HepG2 (cell line): ENCODE measurements at regions not wholly inside any gene's neighbourhood (a gene's known extent, or its start where the extent isn't known, plus 50 kb on each side); places are given as distances from the start of the nearest gene placed in this dataset.

Experiments
- ATAC-seq: fragments of 200-7000 bp; cut with Tn5 transposase; 3 replicates; pipeline ENCODE4 v1.9.1; 2020; ENCODE audit warnings: mild to moderate bottlenecking, moderate library complexity
- BruUV-seq: library from RNA; stranded (reverse); fragments of 400-500 nt; replicated peaks from 2 replicates; lab custom pipeline; 2021; lab: Mats Ljungman, UMichigan
- CTCF ChIA-PET: fragments of 300-600 bp; formaldehyde crosslinking; extraction: SDS; loops from one replicate; lab custom pipeline; 2021; ENCODE audit warnings: low total read pairs, inconsistent platforms, low intra/inter-chr PET ratio; lab: Yijun Ruan, JAX
- POLR2A ChIA-PET: fragments of 350-600 bp; sonication (Branson Sonifier 250); formaldehyde crosslinking; loops from one replicate; lab custom pipeline; 2020; ENCODE audit warnings: antibody characterized with exemption, inconsistent platforms; lab: Yijun Ruan, JAX
- DNase-seq: peaks from one replicate; pipeline ENCODE4 v3.0.0-alpha.2; 2015; ENCODE audit warnings: low spot score
- FAIRE-seq: peaks from 3 replicates; lab custom pipeline; 2011; peaks lifted over from hg19 to GRCh38; lab: Jason Lieb, UNC
- H2AFZ ChIP-seq: one replicate; pipeline ENCODE4 v1.6.1; 2011; ENCODE audit warnings: low read length, inconsistent platforms
- H3K27ac ChIP-seq: fragments of 300-600 bp; 3 replicates; pipeline ENCODE4 v1.8.0; 2011; ENCODE audit warnings: mixed run types, mild to moderate bottlenecking, mixed read lengths, low read length, inconsistent platforms; ENCODE audit not compliant: insufficient read depth; ENCODE audit errors: extremely low read length
- H3K27me3 ChIP-seq, 2 experiments: fragments of 200-600 bp in 1 of 2; 2 replicates in 1 of 2; 3 replicates in 1 of 2; pipeline versions ENCODE4 v1.6.0 to v1.8.0; 2011; ENCODE audit warnings: low read length in 2 of 2, mild to moderate bottlenecking in 2 of 2, moderate library complexity in 2 of 2, inconsistent platforms in 1 of 2; ENCODE audit not compliant: insufficient read depth in 2 of 2, control insufficient read depth in 1 of 2
- H3K36me3 ChIP-seq, 2 experiments: fragments of 200-600 bp in 1 of 2; replicated peaks in 1 of 2; 2 replicates in 1 of 2; 3 replicates in 1 of 2; pipeline versions ENCODE4 v1.5.1 to v1.8.0; 2011; ENCODE audit warnings: low read length in 2 of 2, inconsistent platforms in 1 of 2; ENCODE audit not compliant: insufficient read depth in 2 of 2, control insufficient read depth in 1 of 2
- H3K4me1 ChIP-seq: 2 replicates; pipeline ENCODE4 v1.5.1; 2012; ENCODE audit warnings: low read length, inconsistent platforms; ENCODE audit not compliant: insufficient read depth
- H3K4me2 ChIP-seq: 2 replicates; pipeline ENCODE4 v1.6.0; 2011; ENCODE audit warnings: low read depth, low read length, inconsistent platforms
- H3K4me3 ChIP-seq, 3 experiments: fragments of 200-600 bp in 1 of 3; sonication (generic), shearing (Covaris generic) in 1 of 3; replicated peaks in 1 of 3; 2 replicates each; pipeline ENCODE4 v1.5.1; 2011 to 2016; ENCODE audit warnings: low read length in 3 of 3, inconsistent platforms in 2 of 3, low read depth in 2 of 3, mild to moderate bottlenecking in 2 of 3, control low read depth in 1 of 3, mixed read lengths in 1 of 3; ENCODE audit not compliant: insufficient read depth in 1 of 3
- H3K79me2 ChIP-seq: one replicate; pipeline ENCODE4 v1.6.1; 2011; ENCODE audit warnings: low read length, inconsistent platforms; ENCODE audit not compliant: insufficient read depth
- H3K9ac ChIP-seq: 2 replicates; pipeline ENCODE4 v1.6.0; 2011; ENCODE audit warnings: mild to moderate bottlenecking, low read depth, low read length, inconsistent platforms; ENCODE audit not compliant: insufficient read depth
- H3K9me3 ChIP-seq: 2 replicates; pipeline ENCODE4 v1.5.1; 2012; ENCODE audit warnings: mild to moderate bottlenecking, low read length
- H4K20me1 ChIP-seq: 2 replicates; pipeline ENCODE4 v1.6.0; 2011; ENCODE audit warnings: inconsistent platforms, mild to moderate bottlenecking, low read length, moderate library complexity; ENCODE audit not compliant: insufficient read depth
- BCL6 ChIP-seq: IDR thresholded peaks from 2 replicates; pipeline ENCODE4 v1.6.1; 2016; ENCODE audit warnings: missing genetic modification reagents, missing compliant biosample characterization
- GATA4 ChIP-seq: sonication (generic); IDR thresholded peaks from 2 replicates; pipeline ENCODE4 v1.6.1; 2016; ENCODE audit warnings: antibody characterized with exemption, low read depth, borderline replicate concordance
- IKZF1 ChIP-seq: fragments of 450-650 bp; IDR thresholded peaks from 2 replicates; pipeline ENCODE4 v1.7.1; 2016
- MIER2 ChIP-seq: IDR thresholded peaks from 2 replicates; pipeline ENCODE4 v1.6.1; 2016; ENCODE audit warnings: missing biosample characterization, missing genetic modification reagents
- MLLT10 ChIP-seq: sonication (generic); formaldehyde crosslinking; IDR thresholded peaks from 2 replicates; pipeline ENCODE4 v1.4.0; 2020; ENCODE audit warnings: missing genetic modification reagents
- NCOA5 ChIP-seq: sonication (generic); formaldehyde crosslinking; IDR thresholded peaks from 2 replicates; pipeline ENCODE4 v1.4.0; 2020; ENCODE audit warnings: missing genetic modification reagents
- NR2C2 ChIP-seq: sonication (generic); formaldehyde crosslinking; IDR thresholded peaks from 2 replicates; pipeline ENCODE4 v1.4.0; 2020; ENCODE audit warnings: missing genetic modification reagents, mild to moderate bottlenecking, moderate library complexity, borderline replicate concordance
- SALL1 ChIP-seq: sonication (generic); formaldehyde crosslinking; IDR thresholded peaks from 2 replicates; pipeline ENCODE4 v1.8.0; 2022; ENCODE audit warnings: mild to moderate bottlenecking, missing genetic modification reagents
- SCMH1 ChIP-seq: sonication (generic); formaldehyde crosslinking; IDR thresholded peaks from 2 replicates; pipeline ENCODE4 v1.9.0; 2021; ENCODE audit warnings: missing genetic modification reagents, mild to moderate bottlenecking, borderline replicate concordance
- SRSF1 ChIP-seq: fragments of 200-400 bp; formaldehyde crosslinking; optimal IDR thresholded peaks from 2 replicates; pipeline ENCODE3; 2017; ENCODE audit warnings: mild to moderate bottlenecking, low read depth, low read length, moderate library complexity
- SYNCRIP ChIP-seq: fragments of 200-400 bp; formaldehyde crosslinking; IDR thresholded peaks from 2 replicates; pipeline ENCODE4 v1.6.1; 2018; ENCODE audit warnings: mild to moderate bottlenecking, low read depth, low read length; ENCODE audit not compliant: insufficient read depth
- ZFP62 ChIP-seq: sonication (generic); formaldehyde crosslinking; IDR thresholded peaks from 2 replicates; pipeline ENCODE4 v1.4.0; 2020; ENCODE audit warnings: missing genetic modification reagents
- ZMAT3 ChIP-seq: sonication (generic); formaldehyde crosslinking; conservative IDR thresholded peaks from 2 replicates; pipeline ENCODE4 v1.7.0; 2021; ENCODE audit warnings: missing genetic modification reagents
- ZNF430 ChIP-seq: sonication (generic); formaldehyde crosslinking; IDR thresholded peaks from 2 replicates; pipeline ENCODE4 v1.9.0; 2021; ENCODE audit warnings: mild to moderate bottlenecking, missing genetic modification reagents
- ZNF564 ChIP-seq: sonication (generic); formaldehyde crosslinking; IDR thresholded peaks from 2 replicates; pipeline ENCODE4 v1.8.1; 2023; ENCODE audit warnings: mild to moderate bottlenecking, missing genetic modification reagents
- WGBS: methylation state at CpG from one replicate; pipeline ENCODE4 v1.1.6; 2017; ENCODE audit warnings: low lambda C conversion rate; 5-methylcytosine and 5-hydroxymethylcytosine counted together
- in situ Hi-C: cut with HindIII; loops from 2 replicates; pipeline ENCODE4 v1.10.0; 2017; ENCODE audit warnings: low pct_unique_long_range_greater_than_20kb; ENCODE audit not compliant: extremely low pct_ligation_motif_present
- intact Hi-C: fragments of 100-400 bp; cut with micrococcal nuclease; formaldehyde crosslinking; loops from one replicate; pipeline ENCODE4 v1.10.0; 2022; ENCODE audit not compliant: unreplicated experiment
- TF ChIP-seq, protein P1 (sequence below): sonication (generic); formaldehyde crosslinking; IDR thresholded peaks from 2 replicates; pipeline ENCODE4 v1.5.1; 2020; ENCODE audit warnings: missing genetic modification reagents, mild to moderate bottlenecking, borderline replicate concordance
- TF ChIP-seq, protein P2 (sequence below): sonication (generic); formaldehyde crosslinking; IDR thresholded peaks from 2 replicates; pipeline ENCODE4 v1.9.0; 2021; ENCODE audit warnings: missing genetic modification reagents, borderline replicate concordance
- TF ChIP-seq, protein P3 (sequence below): sonication (generic); formaldehyde crosslinking; IDR thresholded peaks from 2 replicates; pipeline ENCODE4 v1.5.1; 2020; ENCODE audit warnings: mild to moderate bottlenecking, missing genetic modification reagents

DNA sequence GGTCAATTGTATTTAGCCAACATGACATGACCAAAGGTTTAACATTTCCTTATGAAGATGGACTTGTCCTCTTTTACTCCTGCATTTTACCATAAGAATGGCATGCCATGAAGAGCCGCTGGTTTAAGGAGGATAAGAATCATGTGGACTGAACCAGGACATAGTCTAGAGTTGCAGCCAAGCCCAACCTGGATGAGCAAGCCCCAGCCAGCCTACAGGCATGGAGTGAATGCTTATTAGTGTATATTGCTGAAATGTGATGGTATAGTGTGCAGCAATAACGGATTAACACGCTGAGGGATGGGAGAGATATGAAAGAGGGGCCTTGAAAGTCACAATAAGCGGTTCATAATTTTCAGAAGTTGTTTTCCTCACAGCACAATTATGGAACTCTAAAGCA is 523.2 kb downstream of the NTRK2 start:
- in situ Hi-C loops = no loop called here
- no peak for ATAC-seq
- TF ChIP-seq ZMAT3 (CRISPR knock-in tag) (no peak), SYNCRIP (no peak), BCL6 (CRISPR knock-in tag) (no peak), ZNF564 (no peak), GATA4 (no peak), MLLT10 (CRISPR knock-in tag) (no peak), NR2C2 (CRISPR knock-in tag) (no peak), SALL1 (CRISPR knock-in tag) (no peak), ZFP62 (CRISPR knock-in tag) (no peak), IKZF1 (no peak), SCMH1 (CRISPR knock-in tag) (no peak), MIER2 (CRISPR knock-in tag) (no peak), SRSF1 (no peak), ZNF430 (CRISPR knock-in tag) (no peak), NCOA5 (CRISPR knock-in tag) (no peak)
- TF ChIP-seq, protein P1, sequence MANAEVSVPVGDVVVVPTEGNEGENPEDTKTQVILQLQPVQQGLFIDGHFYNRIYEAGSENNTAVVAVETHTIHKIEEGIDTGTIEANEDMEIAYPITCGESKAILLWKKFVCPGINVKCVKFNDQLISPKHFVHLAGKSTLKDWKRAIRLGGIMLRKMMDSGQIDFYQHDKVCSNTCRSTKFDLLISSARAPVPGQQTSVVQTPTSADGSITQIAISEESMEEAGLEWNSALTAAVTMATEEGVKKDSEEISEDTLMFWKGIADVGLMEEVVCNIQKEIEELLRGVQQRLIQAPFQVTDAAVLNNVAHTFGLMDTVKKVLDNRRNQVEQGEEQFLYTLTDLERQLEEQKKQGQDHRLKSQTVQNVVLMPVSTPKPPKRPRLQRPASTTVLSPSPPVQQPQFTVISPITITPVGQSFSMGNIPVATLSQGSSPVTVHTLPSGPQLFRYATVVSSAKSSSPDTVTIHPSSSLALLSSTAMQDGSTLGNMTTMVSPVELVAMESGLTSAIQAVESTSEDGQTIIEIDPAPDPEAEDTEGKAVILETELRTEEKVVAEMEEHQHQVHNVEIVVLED (CRISPR knock-in tag) = no peak
- TF ChIP-seq, protein P2, sequence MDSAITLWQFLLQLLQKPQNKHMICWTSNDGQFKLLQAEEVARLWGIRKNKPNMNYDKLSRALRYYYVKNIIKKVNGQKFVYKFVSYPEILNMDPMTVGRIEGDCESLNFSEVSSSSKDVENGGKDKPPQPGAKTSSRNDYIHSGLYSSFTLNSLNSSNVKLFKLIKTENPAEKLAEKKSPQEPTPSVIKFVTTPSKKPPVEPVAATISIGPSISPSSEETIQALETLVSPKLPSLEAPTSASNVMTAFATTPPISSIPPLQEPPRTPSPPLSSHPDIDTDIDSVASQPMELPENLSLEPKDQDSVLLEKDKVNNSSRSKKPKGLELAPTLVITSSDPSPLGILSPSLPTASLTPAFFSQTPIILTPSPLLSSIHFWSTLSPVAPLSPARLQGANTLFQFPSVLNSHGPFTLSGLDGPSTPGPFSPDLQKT = no peak
- TF ChIP-seq, protein P3, sequence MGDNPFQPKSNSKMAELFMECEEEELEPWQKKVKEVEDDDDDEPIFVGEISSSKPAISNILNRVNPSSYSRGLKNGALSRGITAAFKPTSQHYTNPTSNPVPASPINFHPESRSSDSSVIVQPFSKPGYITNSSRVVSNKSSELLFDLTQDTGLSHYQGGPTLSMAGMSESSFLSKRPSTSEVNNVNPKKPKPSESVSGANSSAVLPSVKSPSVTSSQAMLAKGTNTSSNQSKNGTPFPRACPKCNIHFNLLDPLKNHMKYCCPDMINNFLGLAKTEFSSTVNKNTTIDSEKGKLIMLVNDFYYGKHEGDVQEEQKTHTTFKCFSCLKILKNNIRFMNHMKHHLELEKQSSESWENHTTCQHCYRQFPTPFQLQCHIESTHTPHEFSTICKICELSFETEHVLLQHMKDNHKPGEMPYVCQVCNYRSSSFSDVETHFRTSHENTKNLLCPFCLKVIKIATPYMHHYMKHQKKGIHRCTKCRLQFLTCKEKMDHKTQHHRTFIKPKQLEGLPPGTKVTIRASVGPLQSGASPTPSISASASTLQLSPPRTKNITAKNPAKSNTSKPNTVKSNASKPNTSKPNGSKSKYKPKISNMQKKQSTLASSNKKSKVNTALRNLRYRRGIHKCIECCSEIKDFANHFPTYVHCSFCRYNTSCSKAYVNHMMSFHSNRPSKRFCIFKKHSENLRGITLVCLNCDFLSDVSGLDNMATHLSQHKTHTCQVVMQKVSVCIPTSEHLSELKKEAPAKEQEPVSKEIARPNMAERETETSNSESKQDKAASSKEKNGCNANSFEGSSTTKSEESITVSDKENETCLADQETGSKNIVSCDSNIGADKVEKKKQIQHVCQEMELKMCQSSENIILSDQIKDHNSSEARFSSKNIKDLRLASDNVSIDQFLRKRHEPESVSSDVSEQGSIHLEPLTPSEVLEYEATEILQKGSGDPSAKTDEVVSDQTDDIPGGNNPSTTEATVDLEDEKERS (CRISPR knock-in tag) = no peak
- no TSS peak for BruUV-seq
- FAIRE-seq = no peak
- Histone ChIP-seq H3K9me3 (no peaks in the 10 kb centered on the region), H3K36me3 (no peaks in the 10 kb centered on the region), H3K27me3 (no peaks in the 10 kb centered on the region; a peak in 1 of 5 replicates), H3K9ac (no peak overlapping the region), H3K79me2 (no peaks in the 10 kb centered on the region), H4K20me1 (no peaks in the 10 kb centered on the region), H3K27ac (no peak overlapping the region), H3K4me2 (no peak overlapping the region), H2AFZ (no peak overlapping the region), H3K4me1 (no peaks in the 10 kb centered on the region), H3K4me3 (no peak overlapping the region)
- intact Hi-C loops = no loop called here
- CTCF ChIA-PET = no interaction called here
- POLR2A ChIA-PET = no interaction called here
- DNase-seq = no peak
- 2% methylated on average over 4 of the region's 4 CpGs for WGBS
